ENCODE measurements at regions not wholly inside any gene's neighbourhood (a gene's known extent, or its start where the extent isn't known, plus 50 kb on each side); places are given as distances from the start of the nearest gene placed in this dataset.

DNA sequence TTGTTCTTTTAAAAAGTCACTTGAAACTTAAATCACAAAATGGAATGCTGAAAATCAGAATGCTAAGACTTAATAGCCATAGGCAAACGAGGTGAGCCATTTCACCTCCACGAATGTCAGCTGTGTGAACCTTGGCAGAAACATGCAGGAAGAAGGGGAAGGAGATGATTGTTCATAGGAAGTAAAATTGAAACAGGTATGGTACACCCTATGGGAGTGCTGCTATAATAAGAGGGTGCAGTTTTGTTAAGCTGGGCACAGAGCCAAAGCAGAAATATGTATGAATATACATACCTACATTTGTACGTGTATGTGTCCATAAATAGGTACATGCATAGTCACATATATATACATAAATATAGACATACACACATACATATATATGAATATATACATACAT, 51.0 kb upstream of the SPINK5 start:
- no peak for DNase-seq

DNA sequence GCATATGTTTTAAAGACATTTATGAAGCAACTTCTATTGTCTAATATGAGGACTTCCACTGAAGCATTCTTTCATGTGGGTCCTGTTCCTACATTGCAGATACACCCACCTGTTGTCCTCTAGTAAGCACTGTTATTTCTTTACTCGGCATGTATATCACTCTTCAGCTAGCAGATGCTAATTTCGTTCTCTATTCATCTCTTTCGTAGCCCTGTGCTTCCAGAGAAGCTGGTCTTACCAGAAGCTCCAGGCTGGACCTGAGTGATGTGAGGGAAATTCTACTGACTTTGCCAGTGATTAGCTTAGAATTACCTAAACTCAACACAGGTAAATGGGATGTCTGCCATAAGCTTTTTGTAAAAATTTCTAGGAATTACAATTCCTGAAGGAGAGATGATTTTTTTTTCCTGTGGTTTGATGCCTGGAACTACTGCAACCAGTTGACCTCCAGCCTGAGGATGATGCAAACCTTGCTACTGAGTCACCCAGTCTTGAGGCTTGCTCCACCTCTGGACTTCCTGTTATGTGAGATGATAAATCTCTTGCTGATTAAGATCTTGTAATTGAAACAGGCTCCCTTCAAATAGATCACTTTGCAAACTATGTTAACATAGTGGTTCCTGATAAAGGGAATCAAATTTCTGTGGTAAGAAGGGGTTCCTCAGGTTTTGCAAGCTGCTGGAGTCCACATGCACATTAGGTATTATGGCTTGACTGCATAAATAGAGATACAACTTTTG, 52.2 kb upstream of the SPINK5 start:
- no peak for DNase-seq

DNA sequence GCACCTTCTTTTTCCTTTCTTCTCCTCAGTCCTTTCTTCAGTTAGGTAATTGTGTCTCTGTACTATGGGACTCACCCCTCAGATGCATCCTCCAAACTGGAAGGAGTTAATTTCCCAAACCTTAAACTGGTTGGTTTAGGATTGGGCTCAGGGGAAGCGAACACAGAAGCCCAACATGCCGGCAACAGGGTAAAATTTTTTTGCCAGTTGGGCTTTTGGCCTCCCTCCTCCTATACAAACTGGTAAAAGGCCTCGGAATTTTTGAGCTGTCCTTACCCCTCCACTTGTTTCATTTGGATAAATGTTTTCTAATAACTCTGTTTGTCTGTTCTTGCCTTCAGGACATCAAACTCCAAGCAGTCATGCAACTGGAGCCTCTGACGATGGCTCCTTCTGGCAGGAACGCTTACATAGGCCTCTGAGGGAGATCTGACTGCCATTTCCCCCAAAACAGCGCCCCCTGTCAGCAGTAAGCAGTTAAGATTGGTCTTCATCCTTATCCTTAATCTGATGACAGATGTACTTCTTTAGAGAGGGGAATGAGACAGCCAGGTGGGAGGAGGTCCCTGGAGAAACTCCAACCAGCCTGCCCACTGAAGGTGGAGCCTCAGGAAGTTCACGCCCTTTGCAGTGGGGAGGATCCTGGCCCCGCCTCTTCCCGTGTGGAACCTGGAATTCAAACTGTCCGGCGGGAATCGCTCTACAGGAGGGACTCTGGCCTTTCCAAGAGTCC, 57.8 kb upstream of the SPINK5 start:
- DNase-seq = no peak

DNA sequence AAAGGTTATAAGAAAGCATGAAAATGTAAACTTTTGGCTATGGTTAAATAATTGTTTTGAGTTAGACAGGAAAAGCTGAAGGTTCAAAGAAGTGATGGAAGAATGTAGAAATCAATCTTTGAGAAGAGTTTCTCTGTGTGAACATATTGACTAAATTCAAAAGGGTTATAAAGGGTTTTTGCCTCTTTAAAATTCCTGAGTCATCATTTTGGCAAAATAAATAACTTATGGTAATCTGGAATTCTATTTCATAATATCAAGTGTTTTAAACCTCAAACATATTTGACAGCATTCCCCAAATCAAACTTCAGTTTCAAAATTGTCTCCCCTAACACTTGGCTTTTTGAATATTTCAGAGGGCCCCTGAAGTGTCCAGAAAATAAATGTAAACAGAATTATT, 60.6 kb upstream of the SPINK5 start:
- no peak for DNase-seq

DNA sequence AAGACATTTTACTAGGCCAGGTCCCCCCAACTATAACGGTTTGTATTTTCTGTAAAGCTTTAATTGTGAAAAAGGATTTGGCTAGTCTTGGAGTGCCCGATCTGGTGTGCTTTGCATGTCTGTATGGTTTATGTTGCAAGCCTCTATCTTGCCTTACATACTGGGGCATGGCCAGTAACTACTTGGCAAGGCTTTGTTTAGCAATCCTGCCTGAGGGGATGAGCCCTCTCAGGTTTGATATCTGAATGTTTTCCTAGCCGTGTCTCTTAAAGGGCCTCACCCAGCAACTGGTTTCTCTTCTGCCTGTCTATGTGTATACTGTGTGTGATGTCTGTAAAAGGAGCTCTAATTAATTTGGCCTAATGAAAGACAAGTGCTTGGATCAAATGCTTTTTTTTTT, 61.3 kb upstream of the SPINK5 start:
- no peak for DNase-seq

DNA sequence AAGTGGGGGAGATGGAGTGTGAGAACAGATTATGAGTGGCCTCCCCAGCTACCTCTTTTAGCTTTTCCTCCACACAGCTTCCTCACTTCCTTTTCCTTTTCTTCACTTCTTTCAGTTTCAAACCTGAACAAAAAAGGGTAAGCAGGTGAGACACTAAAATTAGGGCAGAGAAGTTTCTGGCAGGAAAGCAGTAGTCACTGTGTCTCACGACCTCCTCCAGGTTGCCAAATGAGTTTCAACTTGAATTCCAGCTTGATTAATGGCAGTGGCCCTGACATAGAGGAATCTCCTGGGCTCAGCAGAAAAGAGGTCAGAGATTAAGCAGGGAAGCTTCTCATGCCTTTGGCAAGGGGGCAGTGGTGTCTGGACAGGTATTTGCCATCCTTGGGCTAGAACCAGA, 63.7 kb upstream of the SPINK5 start:
- DNase-seq = no peak

DNA sequence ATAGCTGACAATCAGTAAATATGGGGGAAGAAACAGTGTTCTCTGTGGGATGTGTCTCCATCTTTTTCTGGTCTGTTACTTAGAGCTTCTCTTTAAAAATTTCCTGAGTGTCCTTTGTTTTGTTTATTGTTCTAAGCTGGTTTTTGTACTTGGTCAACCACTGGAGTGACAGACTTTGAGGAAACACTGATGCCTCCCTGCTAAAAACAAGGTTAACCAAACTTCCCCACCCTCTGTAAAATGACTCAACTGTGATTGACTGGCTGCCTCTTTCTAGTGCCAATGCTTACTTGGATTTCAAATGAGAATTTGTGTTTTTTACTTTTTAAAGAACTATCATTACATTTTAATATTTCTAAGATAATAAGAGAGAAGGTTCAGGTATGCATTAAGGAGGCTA, 65.1 kb upstream of the SPINK5 start:
- no peak for DNase-seq

DNA sequence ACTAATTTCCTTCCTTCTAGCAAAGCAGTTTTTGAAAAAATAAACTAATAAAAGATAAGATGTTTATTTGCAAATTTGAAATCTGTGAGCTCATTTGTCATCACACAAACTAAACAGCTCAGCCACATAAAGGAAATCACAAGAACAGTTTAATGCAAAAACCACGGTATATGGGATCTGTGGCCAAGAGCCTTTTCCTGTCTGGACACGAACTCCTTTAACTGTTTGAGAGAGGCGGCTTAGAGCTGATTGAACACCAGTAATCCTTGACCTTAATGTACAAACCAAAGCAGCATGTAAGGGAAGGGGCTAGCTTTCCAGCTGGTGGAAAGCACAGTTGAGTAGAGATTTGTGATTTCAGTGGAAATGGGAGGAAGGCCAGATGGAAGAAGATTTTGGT, 66.3 kb upstream of the SPINK5 start:
- DNase-seq = peak; percentile 2

DNA sequence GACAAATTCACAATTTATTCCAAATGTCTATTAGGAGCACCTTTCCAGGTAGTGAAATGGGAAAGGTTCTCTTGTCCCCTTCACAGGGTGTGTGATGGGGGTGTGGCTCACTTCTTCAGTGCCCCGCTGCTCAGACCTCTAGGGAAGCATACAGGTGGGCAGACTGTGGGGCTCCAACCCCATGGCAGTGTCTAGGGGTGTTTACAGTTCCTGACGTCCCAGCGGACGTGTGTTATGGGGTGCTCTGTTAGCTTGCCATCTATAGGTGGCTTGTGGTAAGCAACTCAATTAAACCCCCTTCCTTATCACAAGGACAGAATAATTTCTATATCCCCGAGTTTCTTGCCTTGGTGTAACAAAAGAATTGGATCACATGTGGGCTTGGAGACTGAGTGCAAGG, 67.4 kb upstream of the SPINK5 start:
- no peak for DNase-seq

DNA sequence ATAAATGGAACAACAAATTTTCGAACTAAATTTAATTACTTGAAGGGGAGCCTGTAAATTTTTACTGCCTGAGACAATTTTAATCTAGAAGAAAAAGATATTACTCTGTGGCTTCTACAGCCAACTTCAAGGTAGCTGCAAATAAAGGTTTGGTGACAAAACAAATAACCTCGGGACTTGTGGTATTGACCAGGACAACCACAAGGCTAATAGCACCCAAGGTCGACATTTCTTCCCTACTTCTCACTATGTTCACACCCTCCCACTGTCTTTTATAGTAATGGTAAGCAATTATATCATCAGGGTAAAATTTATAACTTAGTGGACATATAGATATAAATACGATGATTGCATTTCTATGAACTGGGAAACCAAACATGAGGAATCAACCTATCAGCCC, 67.9 kb upstream of the SPINK5 start:
- no peak for DNase-seq

DNA sequence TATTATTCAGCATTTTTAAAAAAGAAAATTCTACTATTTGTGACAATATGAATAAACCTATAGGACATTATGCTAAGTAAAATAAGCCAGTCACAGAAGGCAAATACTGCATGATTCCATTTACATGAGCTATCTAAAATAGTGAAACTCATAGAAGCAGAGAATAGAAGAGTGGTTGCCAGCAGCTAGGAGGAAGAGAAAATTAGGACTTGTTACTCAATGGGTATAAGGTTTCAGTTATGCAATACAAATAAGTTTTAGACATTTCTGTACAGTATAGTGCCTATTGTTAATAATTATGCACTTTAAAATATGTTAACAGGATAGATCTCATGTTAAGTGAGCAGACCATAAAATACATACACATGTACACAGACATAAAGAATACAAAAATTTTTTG, 73.8 kb upstream of the SPINK5 start:
- DNase-seq = no peak

DNA sequence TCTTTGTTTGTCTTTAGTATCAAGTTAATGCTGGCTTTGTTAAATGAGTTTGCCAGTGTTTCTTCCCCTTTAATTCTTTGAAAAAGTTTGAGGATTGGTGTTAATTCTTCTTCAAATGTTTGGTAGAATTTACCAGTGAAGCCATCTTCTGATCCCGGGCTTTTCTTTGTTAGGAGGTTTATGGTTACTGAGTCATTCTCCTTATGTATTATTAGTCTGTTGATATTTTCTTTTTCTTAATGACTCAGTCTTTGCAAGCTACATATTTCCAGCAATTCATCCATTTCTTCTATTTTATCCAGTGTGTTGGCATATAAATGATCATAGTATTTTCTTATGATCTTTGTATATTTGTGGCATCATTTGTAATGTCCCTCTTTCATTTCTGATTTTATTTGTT, 74.5 kb upstream of the SPINK5 start:
- no peak for DNase-seq

DNA sequence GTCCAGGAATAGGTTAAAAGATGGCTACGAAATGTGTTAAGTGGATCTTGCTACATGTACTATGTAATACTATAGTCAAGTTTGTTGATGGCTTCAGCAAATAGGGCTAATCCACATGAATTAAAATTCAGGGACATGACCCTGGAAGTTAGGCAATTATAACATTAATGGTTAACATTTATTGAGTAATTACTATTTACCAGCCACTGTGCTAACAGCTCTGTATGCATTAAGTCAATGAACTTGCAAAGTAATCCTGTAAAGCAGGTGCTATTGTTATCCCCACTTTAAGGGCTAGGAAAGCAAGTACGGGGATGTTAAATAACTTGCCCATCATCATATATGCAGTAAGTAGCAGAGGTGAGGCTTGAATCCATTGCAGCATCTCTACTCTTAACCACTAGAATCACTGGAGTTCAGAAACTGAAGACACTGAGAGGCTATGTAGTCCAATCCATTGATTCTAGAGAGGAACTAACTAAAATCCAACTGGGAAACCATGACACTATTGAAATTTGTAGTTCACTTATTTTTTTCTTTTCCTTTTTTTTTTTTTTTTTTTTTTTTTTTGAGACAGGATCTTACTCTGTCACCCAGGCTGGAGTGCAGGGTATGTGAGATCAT, 77.5 kb upstream of the SPINK5 start:
- DNase-seq = no peak

DNA sequence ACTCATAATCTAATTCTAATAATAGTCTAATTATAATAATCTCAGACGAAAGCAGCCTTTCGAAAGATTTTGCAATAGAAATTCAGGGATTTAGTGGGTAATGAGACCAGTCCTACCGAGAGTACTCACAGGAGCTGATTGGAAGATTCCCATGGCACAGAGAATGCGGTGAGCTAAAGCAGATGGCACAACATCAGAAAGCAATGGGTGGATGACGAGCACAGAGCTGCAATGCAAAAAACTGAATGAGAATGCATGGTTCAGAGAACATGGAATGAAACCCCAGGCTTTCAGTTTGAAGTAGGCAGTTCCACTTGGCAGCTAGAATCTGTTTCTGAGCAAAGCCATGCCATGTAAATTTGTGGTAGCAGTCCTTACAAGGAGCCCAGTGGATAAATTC, 78.2 kb upstream of the SPINK5 start:
- no peak for DNase-seq

DNA sequence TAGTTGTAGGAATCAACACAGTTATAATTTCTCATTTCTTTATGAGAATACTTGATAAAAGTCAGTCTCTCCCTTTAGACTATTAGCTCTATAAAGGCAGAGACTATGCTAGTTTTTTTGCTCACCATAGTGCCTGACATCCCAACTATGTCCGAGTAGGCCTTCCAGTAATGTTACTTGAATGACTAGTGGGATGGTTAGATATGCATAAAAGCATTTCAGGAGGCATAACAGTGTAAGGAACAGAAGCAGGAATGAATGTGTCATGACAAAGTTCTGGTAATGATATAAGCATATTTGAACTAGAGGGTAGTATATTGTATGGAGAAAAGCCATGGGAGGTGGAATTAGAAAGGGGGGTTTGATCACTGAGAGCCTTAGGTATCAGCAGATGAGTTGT, 77.4 kb upstream of the C5orf46 start:
- no peak for DNase-seq

DNA sequence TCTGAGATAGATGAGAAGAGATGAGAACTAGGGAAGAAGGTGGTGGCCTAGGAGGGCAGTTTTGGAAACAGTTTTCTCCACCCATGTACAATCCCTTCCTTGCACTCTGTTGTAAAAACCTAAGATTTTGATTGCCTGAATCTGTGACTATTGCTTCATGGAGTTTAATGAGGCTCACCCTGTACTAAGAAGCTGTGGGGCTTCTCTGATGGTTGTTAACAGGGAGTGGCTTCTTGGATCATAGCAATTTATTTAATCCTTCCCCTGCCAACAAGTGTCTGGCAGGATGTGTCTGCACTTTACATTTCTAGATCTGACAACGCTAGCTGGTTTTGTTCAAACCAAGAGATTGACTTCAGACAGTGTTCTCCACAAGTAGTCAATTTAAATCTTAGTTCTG, 74.7 kb upstream of the C5orf46 start:
- no peak for DNase-seq

DNA sequence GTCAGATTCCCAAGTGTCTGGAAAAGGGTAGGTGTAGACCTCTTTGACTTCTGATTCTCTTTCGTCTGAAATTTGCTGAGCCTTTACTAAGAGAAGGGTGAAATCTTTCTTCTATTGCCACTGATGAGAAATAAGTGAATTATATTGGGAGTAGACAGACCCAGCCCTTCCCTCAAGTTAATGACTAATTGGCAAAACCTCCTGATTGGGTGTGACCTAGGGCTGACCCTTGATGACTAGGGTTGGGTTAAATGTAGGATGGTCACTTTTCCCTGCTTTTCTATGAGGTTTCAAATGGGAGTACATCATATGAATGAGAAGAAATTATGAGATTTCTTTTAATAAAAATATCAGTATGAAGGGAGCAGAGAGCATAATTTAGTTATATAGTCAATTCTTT, 73.4 kb upstream of the C5orf46 start:
- no peak for DNase-seq

DNA sequence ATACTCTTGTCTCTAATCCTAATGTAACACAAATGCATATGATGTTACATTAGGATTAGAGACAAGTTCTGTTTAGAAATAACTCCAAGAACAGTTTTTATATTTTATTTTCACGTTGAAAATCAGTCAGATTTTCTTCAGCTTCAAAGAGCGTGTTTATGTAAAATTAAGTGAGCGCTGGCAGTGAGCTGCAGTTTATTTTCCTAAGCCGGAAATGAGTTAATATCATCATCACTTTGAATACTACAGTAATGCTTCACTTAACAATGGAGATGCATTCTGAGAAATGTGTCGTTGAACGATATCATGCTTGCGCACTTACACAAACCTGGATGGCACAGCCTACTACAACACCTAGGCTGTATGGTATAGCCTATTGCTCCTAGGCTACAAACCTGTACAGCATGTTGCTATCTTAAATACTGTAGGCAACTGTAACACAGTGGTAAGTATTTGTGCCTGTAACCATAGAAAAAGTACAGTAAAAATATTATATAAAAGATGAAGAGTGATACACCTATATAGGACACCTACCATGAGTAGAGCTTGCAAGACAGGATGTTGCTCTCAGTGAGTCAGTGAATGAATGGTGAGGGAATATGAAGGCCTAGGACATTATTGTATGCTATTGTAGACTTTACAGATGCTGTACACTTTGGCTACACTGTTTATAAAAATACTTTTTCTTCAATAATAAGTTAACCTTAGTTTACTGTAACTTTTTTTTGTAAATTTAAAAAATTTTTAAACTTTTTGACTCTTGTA, 65.9 kb upstream of the C5orf46 start:
- DNase-seq = no peak

DNA sequence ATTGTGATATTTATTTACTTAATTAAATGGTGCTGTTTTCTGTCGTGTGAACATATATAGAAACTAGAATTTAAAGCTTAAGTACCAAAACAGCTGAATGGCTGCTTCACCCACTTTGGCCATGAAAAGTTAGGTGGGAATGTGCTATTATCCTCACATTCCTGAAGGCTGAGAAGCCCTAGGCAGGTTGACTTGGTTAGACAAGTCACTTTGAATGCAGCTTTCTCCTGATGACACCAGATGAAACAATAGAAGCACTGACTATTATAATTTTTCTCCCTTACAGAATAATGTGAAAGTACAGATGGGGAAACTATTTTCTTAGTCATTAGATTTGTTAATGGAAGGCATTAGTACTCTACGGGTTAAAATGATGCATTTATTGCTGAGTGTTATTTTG, 65.1 kb upstream of the C5orf46 start:
- no peak for DNase-seq

DNA sequence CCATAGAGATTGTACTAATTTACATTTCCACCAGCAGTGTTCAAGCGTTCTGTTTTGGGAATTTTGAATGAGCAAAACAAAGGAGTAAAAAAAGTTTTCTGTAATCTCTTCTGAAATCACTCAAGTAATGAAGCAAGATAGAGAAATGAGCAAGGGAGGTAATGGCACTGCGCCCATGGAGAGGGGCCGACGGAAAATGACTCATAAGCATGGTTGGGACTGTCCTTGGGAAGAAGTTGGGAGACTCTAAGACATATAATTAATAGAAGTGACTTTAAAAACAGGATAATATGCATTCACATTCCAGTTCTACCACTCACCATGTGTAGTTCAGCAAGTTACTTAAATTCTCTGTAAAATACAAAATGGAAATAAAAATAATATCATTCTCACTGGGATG, 62.5 kb upstream of the C5orf46 start:
- DNase-seq = no peak

DNA sequence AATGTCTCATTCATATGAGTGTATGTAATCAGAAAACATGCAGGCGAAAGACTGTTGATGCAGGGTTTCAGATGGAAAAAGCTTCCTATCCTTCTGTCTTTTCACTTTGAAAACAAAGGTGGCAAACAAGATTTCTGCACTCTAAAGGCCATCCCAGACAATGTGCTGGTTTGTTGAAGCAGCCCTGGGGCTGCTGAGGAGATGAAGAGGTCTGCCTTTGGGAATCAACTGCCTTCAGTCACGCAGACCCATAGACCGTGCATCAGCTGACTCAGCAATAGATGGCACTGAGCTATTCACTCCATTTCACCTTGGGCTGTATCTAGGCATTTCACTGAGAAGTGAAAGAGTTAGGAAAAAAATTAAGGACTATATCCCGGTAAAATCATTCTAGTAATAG, 60.5 kb upstream of the C5orf46 start:
- no peak for DNase-seq

DNA sequence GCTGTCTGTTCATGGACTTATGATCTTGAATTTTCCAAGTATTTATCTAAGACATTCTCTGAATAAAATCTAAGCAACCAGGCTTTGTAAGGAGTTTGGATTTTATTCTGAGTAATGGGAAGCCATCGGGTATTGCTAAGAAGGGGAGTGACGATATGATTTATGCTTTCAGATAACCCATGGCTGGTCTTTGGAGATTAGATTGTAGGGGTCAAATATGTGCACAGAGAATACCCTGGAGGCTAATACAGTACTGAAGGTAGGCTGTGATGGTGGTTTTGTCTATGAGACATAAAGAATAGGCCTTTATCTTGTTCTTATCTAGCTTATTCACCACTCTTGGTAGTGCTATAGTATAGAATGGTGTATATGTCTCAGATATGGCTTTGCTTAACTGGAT, 60.0 kb upstream of the C5orf46 start:
- DNase-seq = no peak

DNA sequence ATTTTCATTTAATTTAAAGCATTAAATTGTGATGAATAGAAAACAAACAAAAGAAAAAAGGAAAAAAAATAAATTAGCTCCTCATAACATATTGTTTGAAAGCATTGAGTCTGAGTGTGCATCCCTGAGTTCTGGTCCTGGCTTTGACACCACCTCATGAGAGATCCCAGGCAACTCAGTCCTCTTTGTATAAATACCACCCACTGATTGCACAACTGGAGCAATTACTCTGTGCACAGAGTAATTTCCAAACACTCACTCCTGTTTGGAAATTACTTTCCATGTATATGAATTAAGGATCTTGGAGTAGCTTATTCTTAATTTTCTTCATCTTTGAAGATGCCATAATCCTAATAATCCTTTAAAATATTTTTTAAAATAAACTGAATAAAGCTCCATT, 59.4 kb upstream of the C5orf46 start:
- no peak for DNase-seq
